ENCODE measurements at regions not wholly inside any gene's neighbourhood (a gene's known extent, or its start where the extent isn't known, plus 50 kb on each side); places are given as distances from the start of the nearest gene placed in this dataset.

DNA sequence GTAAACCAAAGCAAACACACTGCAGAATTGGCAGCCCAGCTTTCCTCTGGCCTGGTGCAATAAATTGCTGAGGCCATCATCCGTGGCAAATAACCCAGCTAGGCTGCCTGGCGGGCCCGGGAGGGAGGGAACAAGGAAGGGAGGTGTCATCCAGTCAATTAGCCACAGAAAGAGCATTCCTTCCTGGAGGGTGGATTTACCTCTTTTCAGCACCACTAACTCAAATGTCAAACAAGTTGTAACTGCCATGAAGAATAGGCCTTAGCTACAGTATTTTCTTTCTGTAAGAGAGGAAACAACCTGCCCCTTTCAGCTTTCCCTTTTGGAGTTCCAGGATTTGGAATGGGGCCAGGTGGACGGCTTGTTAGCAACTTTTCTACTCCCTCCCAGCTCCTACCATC, 163.8 kb upstream of the BDNF start:
- Histone ChIP-seq H3K36me3 (ENCODE audit: control insufficient read depth in 2 of 2, insufficient read depth in 2 of 2, low read length in 1 of 2) (no peaks in the 10 kb centered on the region), H3K4me3 (no peak overlapping the region), H3K9ac (ENCODE audit: control insufficient read depth, insufficient read depth, low read length) (no peak overlapping the region), H3K79me2 (ENCODE audit: control insufficient read depth, insufficient read depth, low read length) (no peaks in the 10 kb centered on the region), H3K27ac (ENCODE audit: control insufficient read depth, insufficient read depth) (no peak overlapping the region), H2AFZ (ENCODE audit: control insufficient read depth, low read depth, low read length) (no peak overlapping the region), H4K20me1 (ENCODE audit: control insufficient read depth, insufficient read depth) (no peaks in the 10 kb centered on the region), H3K9me3 (replicated peaks; ENCODE audit: control insufficient read depth, insufficient read depth, low read length) (no peaks in the 10 kb centered on the region), H3K4me2 (ENCODE audit: control insufficient read depth, insufficient read depth) (no peak overlapping the region), H3K4me1 (ENCODE audit: control insufficient read depth, insufficient read depth, low read length) (no peaks in the 10 kb centered on the region), H3K27me3 (replicated peaks in 1 of 2; ENCODE audit: control insufficient read depth in 2 of 2, insufficient read depth in 2 of 2, low read length in 1 of 2) (no peaks in the 10 kb centered on the region)
- FAIRE-seq (no peak), DNase-seq (ENCODE audit: low read depth, low spot score) (no peak), ATAC-seq (no peak)
- intact Hi-C loops (cut with micrococcal nuclease; ENCODE audit: unreplicated experiment): no loop called here
- ChIA-PET CTCF (interaction anchor here (0.6 kb wide), 1 partner anchor 109 kb away, joined by 4 read pairs; no protein-coding TSS in a partner anchor), SMC1A (ENCODE audit: uncharacterized antibody, unreplicated experiment) (interaction anchor here (0.9 to 1.2 kb wide), 2 partner anchors 22 to 24 kb away, joined by 3 read pairs; no protein-coding TSS in a partner anchor), RAD21 (ENCODE audit: unreplicated experiment) (interaction anchor here (1.0 kb wide), 1 partner anchor 21 kb away, joined by 3 read pairs; no protein-coding TSS in a partner anchor), POLR2A (no interaction called here)
- BruUV-seq (replicated peaks): no TSS peak
- TF ChIP-seq, protein P1, sequence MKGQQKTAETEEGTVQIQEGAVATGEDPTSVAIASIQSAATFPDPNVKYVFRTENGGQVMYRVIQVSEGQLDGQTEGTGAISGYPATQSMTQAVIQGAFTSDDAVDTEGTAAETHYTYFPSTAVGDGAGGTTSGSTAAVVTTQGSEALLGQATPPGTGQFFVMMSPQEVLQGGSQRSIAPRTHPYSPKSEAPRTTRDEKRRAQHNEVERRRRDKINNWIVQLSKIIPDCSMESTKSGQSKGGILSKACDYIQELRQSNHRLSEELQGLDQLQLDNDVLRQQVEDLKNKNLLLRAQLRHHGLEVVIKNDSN (IDR thresholded peaks at IDR 0.05; ENCODE audit: borderline replicate concordance, extremely low read length, insufficient read depth, low read depth, low read length): no peak
- TF ChIP-seq, protein P2, sequence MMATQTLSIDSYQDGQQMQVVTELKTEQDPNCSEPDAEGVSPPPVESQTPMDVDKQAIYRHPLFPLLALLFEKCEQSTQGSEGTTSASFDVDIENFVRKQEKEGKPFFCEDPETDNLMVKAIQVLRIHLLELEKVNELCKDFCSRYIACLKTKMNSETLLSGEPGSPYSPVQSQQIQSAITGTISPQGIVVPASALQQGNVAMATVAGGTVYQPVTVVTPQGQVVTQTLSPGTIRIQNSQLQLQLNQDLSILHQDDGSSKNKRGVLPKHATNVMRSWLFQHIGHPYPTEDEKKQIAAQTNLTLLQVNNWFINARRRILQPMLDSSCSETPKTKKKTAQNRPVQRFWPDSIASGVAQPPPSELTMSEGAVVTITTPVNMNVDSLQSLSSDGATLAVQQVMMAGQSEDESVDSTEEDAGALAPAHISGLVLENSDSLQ (IDR thresholded peaks at IDR 0.05): no peak
- TF ChIP-seq NR2F1 (conservative IDR thresholded peaks at IDR 0.05): no peak
- no peak for TF ChIP-seq POU2F2 (IDR thresholded peaks at IDR 0.05; ENCODE audit: borderline replicate concordance, low read depth, low read length)
- TF ChIP-seq MXI1 (IDR thresholded peaks at IDR 0.05; ENCODE audit: low read depth, low read length): no peak
- TF ChIP-seq, protein P3, sequence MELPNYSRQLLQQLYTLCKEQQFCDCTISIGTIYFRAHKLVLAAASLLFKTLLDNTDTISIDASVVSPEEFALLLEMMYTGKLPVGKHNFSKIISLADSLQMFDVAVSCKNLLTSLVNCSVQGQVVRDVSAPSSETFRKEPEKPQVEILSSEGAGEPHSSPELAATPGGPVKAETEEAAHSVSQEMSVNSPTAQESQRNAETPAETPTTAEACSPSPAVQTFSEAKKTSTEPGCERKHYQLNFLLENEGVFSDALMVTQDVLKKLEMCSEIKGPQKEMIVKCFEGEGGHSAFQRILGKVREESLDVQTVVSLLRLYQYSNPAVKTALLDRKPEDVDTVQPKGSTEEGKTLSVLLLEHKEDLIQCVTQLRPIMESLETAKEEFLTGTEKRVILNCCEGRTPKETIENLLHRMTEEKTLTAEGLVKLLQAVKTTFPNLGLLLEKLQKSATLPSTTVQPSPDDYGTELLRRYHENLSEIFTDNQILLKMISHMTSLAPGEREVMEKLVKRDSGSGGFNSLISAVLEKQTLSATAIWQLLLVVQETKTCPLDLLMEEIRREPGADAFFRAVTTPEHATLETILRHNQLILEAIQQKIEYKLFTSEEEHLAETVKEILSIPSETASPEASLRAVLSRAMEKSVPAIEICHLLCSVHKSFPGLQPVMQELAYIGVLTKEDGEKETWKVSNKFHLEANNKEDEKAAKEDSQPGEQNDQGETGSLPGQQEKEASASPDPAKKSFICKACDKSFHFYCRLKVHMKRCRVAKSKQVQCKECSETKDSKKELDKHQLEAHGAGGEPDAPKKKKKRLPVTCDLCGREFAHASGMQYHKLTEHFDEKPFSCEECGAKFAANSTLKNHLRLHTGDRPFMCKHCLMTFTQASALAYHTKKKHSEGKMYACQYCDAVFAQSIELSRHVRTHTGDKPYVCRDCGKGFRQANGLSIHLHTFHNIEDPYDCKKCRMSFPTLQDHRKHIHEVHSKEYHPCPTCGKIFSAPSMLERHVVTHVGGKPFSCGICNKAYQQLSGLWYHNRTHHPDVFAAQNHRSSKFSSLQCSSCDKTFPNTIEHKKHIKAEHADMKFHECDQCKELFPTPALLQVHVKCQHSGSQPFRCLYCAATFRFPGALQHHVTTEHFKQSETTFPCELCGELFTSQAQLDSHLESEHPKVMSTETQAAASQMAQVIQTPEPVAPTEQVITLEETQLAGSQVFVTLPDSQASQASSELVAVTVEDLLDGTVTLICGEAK (IDR thresholded peaks at IDR 0.05; ENCODE audit: borderline replicate concordance): no peak
- TF ChIP-seq, protein P4, sequence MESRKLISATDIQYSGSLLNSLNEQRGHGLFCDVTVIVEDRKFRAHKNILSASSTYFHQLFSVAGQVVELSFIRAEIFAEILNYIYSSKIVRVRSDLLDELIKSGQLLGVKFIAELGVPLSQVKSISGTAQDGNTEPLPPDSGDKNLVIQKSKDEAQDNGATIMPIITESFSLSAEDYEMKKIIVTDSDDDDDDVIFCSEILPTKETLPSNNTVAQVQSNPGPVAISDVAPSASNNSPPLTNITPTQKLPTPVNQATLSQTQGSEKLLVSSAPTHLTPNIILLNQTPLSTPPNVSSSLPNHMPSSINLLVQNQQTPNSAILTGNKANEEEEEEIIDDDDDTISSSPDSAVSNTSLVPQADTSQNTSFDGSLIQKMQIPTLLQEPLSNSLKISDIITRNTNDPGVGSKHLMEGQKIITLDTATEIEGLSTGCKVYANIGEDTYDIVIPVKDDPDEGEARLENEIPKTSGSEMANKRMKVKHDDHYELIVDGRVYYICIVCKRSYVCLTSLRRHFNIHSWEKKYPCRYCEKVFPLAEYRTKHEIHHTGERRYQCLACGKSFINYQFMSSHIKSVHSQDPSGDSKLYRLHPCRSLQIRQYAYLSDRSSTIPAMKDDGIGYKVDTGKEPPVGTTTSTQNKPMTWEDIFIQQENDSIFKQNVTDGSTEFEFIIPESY (IDR thresholded peaks at IDR 0.05): no peak
- no peak for TF ChIP-seq PAX5 (IDR thresholded peaks at IDR 0.05; ENCODE audit: borderline replicate concordance, low read depth, low read length)
- in situ Hi-C loops (cut with MboI): no loop called here
- WGBS (ENCODE audit: insufficient coverage, insufficient replicate concordance, low lambda C conversion rate, missing lambda C conversion rate): 2% methylated on average over 4 of the region's 4 CpGs
